Thyroid gland (tissue), 4 donors: ENCODE measurements at regions not wholly inside any gene's neighbourhood (a gene's known extent, or its start where the extent isn't known, plus 50 kb on each side); places are given as distances from the start of the nearest gene placed in this dataset.

Source experiments
- CTCF ChIP-seq, 6 experiments: fragments of 200-600 bp in 3 of 6; fragments of 450-650 bp in 3 of 6; sonication (generic) in 3 of 6; IDR thresholded peaks; one replicate each; pipeline ENCODE4 v1.5.1; 2016 to 2019; ENCODE audit warnings: antibody characterized with exemption in 6 of 6, mild to moderate bottlenecking in 2 of 6, inconsistent platforms in 1 of 6, moderate library complexity in 1 of 6
- POLR2A ChIP-seq, 2 donors: fragments of 450-650 bp; IDR thresholded peaks; one replicate each; pipeline ENCODE4 v1.6.1; 2017; ENCODE audit warnings: antibody characterized with exemption in 2 of 2, mild to moderate bottlenecking in 2 of 2, moderate library complexity in 1 of 2

GRCh38 chr15:58355382-58355971 lies 76.3 kb upstream of the LIPC start:
- TF ChIP-seq CTCF (IDR thresholded peaks at IDR 0.05), result no peak
- no peak for TF ChIP-seq POLR2A (IDR thresholded peaks at IDR 0.05)
